ENCODE measurements at regions not wholly inside any gene's neighbourhood (a gene's known extent, or its start where the extent isn't known, plus 50 kb on each side); places are given as distances from the start of the nearest gene placed in this dataset.

- TF ChIP-seq, protein P1, sequence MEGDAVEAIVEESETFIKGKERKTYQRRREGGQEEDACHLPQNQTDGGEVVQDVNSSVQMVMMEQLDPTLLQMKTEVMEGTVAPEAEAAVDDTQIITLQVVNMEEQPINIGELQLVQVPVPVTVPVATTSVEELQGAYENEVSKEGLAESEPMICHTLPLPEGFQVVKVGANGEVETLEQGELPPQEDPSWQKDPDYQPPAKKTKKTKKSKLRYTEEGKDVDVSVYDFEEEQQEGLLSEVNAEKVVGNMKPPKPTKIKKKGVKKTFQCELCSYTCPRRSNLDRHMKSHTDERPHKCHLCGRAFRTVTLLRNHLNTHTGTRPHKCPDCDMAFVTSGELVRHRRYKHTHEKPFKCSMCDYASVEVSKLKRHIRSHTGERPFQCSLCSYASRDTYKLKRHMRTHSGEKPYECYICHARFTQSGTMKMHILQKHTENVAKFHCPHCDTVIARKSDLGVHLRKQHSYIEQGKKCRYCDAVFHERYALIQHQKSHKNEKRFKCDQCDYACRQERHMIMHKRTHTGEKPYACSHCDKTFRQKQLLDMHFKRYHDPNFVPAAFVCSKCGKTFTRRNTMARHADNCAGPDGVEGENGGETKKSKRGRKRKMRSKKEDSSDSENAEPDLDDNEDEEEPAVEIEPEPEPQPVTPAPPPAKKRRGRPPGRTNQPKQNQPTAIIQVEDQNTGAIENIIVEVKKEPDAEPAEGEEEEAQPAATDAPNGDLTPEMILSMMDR (conservative IDR thresholded peaks at IDR 0.05 in 1 of 2, IDR thresholded peaks at IDR 0.05 in 1 of 2; ENCODE audit: extremely low read depth in 1 of 2, insufficient read depth in 1 of 2, low read depth in 1 of 2, low read length in 2 of 2) = no peak
- no peak for TF ChIP-seq EZH2 (IDR thresholded peaks at IDR 0.05; ENCODE audit: borderline replicate concordance, low read length)
These were observed 985.1 kb upstream of the SLIT2 start for GRCh38 chr4:19266566-19266965.
